HCT116 (cell line): ENCODE measurements at regions not wholly inside any gene's neighbourhood (a gene's known extent, or its start where the extent isn't known, plus 50 kb on each side); places are given as distances from the start of the nearest gene placed in this dataset.
"Not testable (repeated sequence)": the region's sequence is repeated elsewhere in the genome, so short reads cannot be mapped to it uniquely, and the experiment has no call there.

Source experiments
- ATAC-seq: fragments of 200-7000 bp; cut with Tn5 transposase; 2 replicates; pipeline ENCODE4 v1.9.1; 2020; ENCODE audit warnings: mild to moderate bottlenecking, moderate library complexity
- BruUV-seq: library from RNA; stranded (reverse); fragments of 400-500 nt; replicated peaks from 2 replicates; lab custom pipeline; 2021; lab: Mats Ljungman, UMichigan
- CTCF ChIA-PET: fragments of 300-600 bp; sonication (Branson Sonifier 250); formaldehyde crosslinking; loops from one replicate; lab custom pipeline; 2021; ENCODE audit warnings: antibody characterized with exemption; lab: Charles Lee
- POLR2A ChIA-PET: fragments of 300-600, 350-600 bp; sonication (Branson Sonifier 250); formaldehyde crosslinking; loops from one replicate; lab custom pipeline; 2021; ENCODE audit warnings: antibody characterized with exemption; lab: Charles Lee
- RAD21 ChIA-PET, 2 experiments: fragments of 300-600 bp; sonication (Branson Sonifier 250); formaldehyde crosslinking; loops; one replicate each; lab custom pipeline; 2023; ENCODE audit warnings: low total read pairs in 2 of 2; ENCODE audit not compliant: uncharacterized antibody in 2 of 2, unreplicated experiment in 2 of 2, low non-redundant PET in 1 of 2; lab: Charles Lee
- DNase-seq: peaks from one replicate; pipeline ENCODE4 v3.0.0-alpha.2; 2010; ENCODE audit warnings: low read depth, low spot score
- H2AFZ ChIP-seq: fragments of 200-600 bp; shearing (Covaris generic), sonication (generic); 2 replicates; pipeline ENCODE4 v1.6.1; 2017; ENCODE audit warnings: low read depth, mixed run types, mixed read lengths, antibody characterized with exemption, low read length; ENCODE audit not compliant: poor library complexity, severe bottlenecking
- H3K27ac ChIP-seq: 2 replicates; pipeline ENCODE4 v1.5.1; 2012; ENCODE audit warnings: low read depth, low read length
- H3K27me3 ChIP-seq: fragments of 200-600 bp; sonication (generic); 2 replicates; pipeline ENCODE4 v1.6.1; 2016; ENCODE audit warnings: mixed run types, low read length, mixed read lengths; ENCODE audit not compliant: insufficient read depth
- H3K36me3 ChIP-seq, 2 experiments: fragments of 200-500 bp in 1 of 2; fragments of 200-600 bp in 1 of 2; sonication (Bioruptor generic) in 1 of 2; sonication (generic) in 1 of 2; 2 replicates each; pipeline versions ENCODE4 v1.5.1 to v1.6.1; 2014 to 2016; ENCODE audit warnings: low read length in 2 of 2, inconsistent platforms in 1 of 2, mixed read lengths in 1 of 2, mixed run types in 1 of 2; ENCODE audit not compliant: insufficient read depth in 2 of 2, control insufficient read depth in 1 of 2
- H3K4me1 ChIP-seq, 2 experiments: fragments of 200-600 bp in 1 of 2; sonication (generic) in 1 of 2; 2 replicates each; pipeline versions ENCODE4 v1.5.1 to v1.6.1; 2012 to 2017; ENCODE audit warnings: low read length in 2 of 2, inconsistent platforms in 1 of 2, mild to moderate bottlenecking in 1 of 2, mixed read lengths in 1 of 2, mixed run types in 1 of 2, moderate library complexity in 1 of 2; ENCODE audit not compliant: insufficient read depth in 2 of 2, control insufficient read depth in 1 of 2
- H3K4me2 ChIP-seq: fragments of 200-600 bp; sonication (generic); 2 replicates; pipeline ENCODE4 v1.6.1; 2017; ENCODE audit warnings: mixed run types, low read length, mixed read lengths
- H3K4me3 ChIP-seq, 2 experiments: fragments of 200-600 bp in 1 of 2; sonication (generic) in 1 of 2; replicated peaks in 1 of 2; 2 replicates each; pipeline ENCODE4 v1.5.1; 2011 to 2016; ENCODE audit warnings: low read length in 2 of 2, control low read depth in 1 of 2, low read depth in 1 of 2, mild to moderate bottlenecking in 1 of 2, mixed read lengths in 1 of 2, mixed run types in 1 of 2
- H3K79me2 ChIP-seq: fragments of 200-600 bp; sonication (generic); 2 replicates; pipeline ENCODE4 v1.6.1; 2017; ENCODE audit warnings: mild to moderate bottlenecking, mixed run types, low read length, moderate library complexity, mixed read lengths; ENCODE audit not compliant: insufficient read depth
- H3K9ac ChIP-seq: fragments of 200-600 bp; sonication (generic); 2 replicates; pipeline ENCODE4 v1.6.1; 2016; ENCODE audit warnings: low read length, mixed read lengths
- H3K9me2 ChIP-seq: fragments of 200-600 bp; sonication (generic), shearing (Covaris generic); 2 replicates; pipeline ENCODE4 v1.6.1; 2017; ENCODE audit warnings: mixed run types, mild to moderate bottlenecking, moderate library complexity; ENCODE audit not compliant: insufficient read depth
- H3K9me3 ChIP-seq, 2 experiments: fragments of 200-500 bp in 1 of 2; fragments of 200-600 bp in 1 of 2; sonication (Bioruptor generic) in 1 of 2; sonication (generic) in 1 of 2; 2 replicates each; pipeline ENCODE4 v1.6.1; 2014 to 2017; ENCODE audit warnings: low read length in 2 of 2, mixed read lengths in 2 of 2, inconsistent platforms in 1 of 2, low read depth in 1 of 2, mild to moderate bottlenecking in 1 of 2, mixed run types in 1 of 2, moderate library complexity in 1 of 2; ENCODE audit not compliant: control insufficient read depth in 1 of 2, insufficient read depth in 1 of 2
- H4K20me1 ChIP-seq: fragments of 200-600 bp; sonication (generic), shearing (Covaris generic); 2 replicates; pipeline ENCODE4 v1.6.1; 2017; ENCODE audit warnings: mixed run types, mild to moderate bottlenecking, moderate library complexity; ENCODE audit not compliant: insufficient read depth
- EZH2phosphoT487 ChIP-seq: fragments of 200-600 bp; IDR thresholded peaks from 2 replicates; pipeline ENCODE4 v1.6.1; 2018; ENCODE audit warnings: antibody characterized with exemption, borderline replicate concordance
- JUND ChIP-seq: IDR thresholded peaks from 2 replicates; pipeline ENCODE4 v1.6.1; 2012
- POLR2AphosphoS5 ChIP-seq: IDR thresholded peaks from 2 replicates; pipeline ENCODE4 v1.6.1; 2011; ENCODE audit warnings: mild to moderate bottlenecking, low read depth, low read length, moderate library complexity
- SP1 ChIP-seq: IDR thresholded peaks from 2 replicates; pipeline ENCODE4 v1.6.1; 2012; ENCODE audit warnings: low read depth
- intact Hi-C: fragments of 100-400 bp; cut with micrococcal nuclease; formaldehyde crosslinking; loops from 2 replicates; pipeline ENCODE4 v1.10.0; 2022
- TF ChIP-seq, protein P1 (sequence below), 3 experiments: fragments of 200-600 bp in 1 of 3; sonication (generic) in 1 of 3; IDR thresholded peaks in 2 of 3; conservative IDR thresholded peaks in 1 of 3; 2 replicates each; pipeline ENCODE4 v1.5.1; 2012 to 2017; ENCODE audit warnings: low read depth in 2 of 3, low read length in 2 of 3, antibody characterized with exemption in 1 of 3, borderline replicate concordance in 1 of 3, control low read depth in 1 of 3, mild to moderate bottlenecking in 1 of 3, mixed read lengths in 1 of 3, mixed run types in 1 of 3, moderate library complexity in 1 of 3; ENCODE audit not compliant: insufficient read depth in 1 of 3

DNA sequence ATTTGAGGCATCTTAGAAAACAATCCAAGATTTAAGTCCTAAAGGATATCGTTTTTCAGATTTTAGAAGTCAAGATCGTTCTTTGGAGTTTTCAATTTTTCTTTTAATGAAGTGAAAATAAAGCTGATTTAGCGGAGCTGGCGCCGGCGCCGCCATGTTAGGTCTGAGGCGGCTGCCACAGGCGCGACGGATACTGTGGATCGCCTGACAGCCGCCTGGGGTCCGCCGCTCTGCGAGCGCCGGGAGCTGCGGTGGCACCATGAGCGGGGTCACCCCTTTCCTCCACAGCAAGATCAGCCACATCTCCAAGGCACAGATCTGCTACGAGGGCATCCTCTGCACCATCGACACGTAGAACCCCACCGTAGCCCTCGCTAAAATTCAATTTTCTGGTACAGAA lies 247.2 kb downstream of the GJA1 start (continued):
- TF ChIP-seq, protein P1, sequence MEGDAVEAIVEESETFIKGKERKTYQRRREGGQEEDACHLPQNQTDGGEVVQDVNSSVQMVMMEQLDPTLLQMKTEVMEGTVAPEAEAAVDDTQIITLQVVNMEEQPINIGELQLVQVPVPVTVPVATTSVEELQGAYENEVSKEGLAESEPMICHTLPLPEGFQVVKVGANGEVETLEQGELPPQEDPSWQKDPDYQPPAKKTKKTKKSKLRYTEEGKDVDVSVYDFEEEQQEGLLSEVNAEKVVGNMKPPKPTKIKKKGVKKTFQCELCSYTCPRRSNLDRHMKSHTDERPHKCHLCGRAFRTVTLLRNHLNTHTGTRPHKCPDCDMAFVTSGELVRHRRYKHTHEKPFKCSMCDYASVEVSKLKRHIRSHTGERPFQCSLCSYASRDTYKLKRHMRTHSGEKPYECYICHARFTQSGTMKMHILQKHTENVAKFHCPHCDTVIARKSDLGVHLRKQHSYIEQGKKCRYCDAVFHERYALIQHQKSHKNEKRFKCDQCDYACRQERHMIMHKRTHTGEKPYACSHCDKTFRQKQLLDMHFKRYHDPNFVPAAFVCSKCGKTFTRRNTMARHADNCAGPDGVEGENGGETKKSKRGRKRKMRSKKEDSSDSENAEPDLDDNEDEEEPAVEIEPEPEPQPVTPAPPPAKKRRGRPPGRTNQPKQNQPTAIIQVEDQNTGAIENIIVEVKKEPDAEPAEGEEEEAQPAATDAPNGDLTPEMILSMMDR (IDR thresholded peaks at IDR 0.05 in 2 of 3, conservative IDR thresholded peaks at IDR 0.05 in 1 of 3; ENCODE audit: borderline replicate concordance in 1 of 3, insufficient read depth in 1 of 3, low read depth in 2 of 3, low read length in 2 of 3), result no peak
- no peak for TF ChIP-seq SP1
- no peak for TF ChIP-seq POLR2AphosphoS5

- H3K4me2 ChIP-seq, H4K20me1 ChIP-seq, DNase-seq, H3K9me3 ChIP-seq, H3K27ac ChIP-seq, H3K79me2 ChIP-seq, intact Hi-C loops, H3K9ac ChIP-seq, RAD21 ChIA-PET, H3K4me3 ChIP-seq, ATAC-seq, H3K4me1 ChIP-seq, BruUV-seq, CTCF ChIA-PET, H3K27me3 ChIP-seq, H2AFZ ChIP-seq, H3K9me2 ChIP-seq, POLR2A ChIA-PET, H3K36me3 ChIP-seq: not testable (repeated sequence)
Measured at GRCh38 chr6:121685806-121686205, 250.4 kb downstream of the GJA1 start.

- Histone ChIP-seq H3K9me3 (no peaks in the 10 kb centered on the region), H2AFZ (no peak overlapping the region), H3K4me2 (no peak overlapping the region), H3K36me3 (no peaks in the 10 kb centered on the region), H3K79me2 (no peaks in the 10 kb centered on the region)
- CTCF ChIA-PET, result no interaction called here
- TF ChIP-seq, protein P1 (IDR thresholded peaks at IDR 0.05 in 2 of 3, conservative IDR thresholded peaks at IDR 0.05 in 1 of 3; ENCODE audit: borderline replicate concordance in 1 of 3, insufficient read depth in 1 of 3, low read depth in 2 of 3, low read length in 2 of 3), result no peak
- TF ChIP-seq EZH2phosphoT487, result no peak
- no peak for TF ChIP-seq JUND
- TF ChIP-seq, all 23 proteins: peak for 0
- ATAC-seq (no peak), DNase-seq (no peak)
- H3K9ac ChIP-seq, result no peak overlapping the region
- BruUV-seq, result no TSS peak
- H3K9me2 ChIP-seq, result no peaks in the 10 kb centered on the region
- intact Hi-C loops, result no loop called here
- H3K27me3 ChIP-seq, result no peaks in the 10 kb centered on the region
- ChIA-PET POLR2A (no interaction called here), RAD21 (no interaction called here)
- H3K4me3 ChIP-seq, result no peak overlapping the region
- peaks cover 0 to 10% of the 10 kb centered on the region in 2 experiments; a peak in 1 of 4 replicates for H3K4me1 ChIP-seq
- H3K27ac ChIP-seq, result no peak overlapping the region
- H4K20me1 ChIP-seq, result no peaks in the 10 kb centered on the region
Measured at GRCh38 chr6:121686611-121687023, 251.2 kb downstream of the GJA1 start.
